HEK293 (cell line): ENCODE measurements at regions not wholly inside any gene's neighbourhood (a gene's known extent, or its start where the extent isn't known, plus 50 kb on each side); places are given as distances from the start of the nearest gene placed in this dataset.

Experiments
- CTCF ChIP-seq: fragments of 450-650 bp; formaldehyde crosslinking; IDR thresholded peaks from 2 replicates; pipeline ENCODE4 v1.5.1; 2016; ENCODE audit warnings: missing biosample characterization, missing genetic modification characterization
- KLF1 ChIP-seq: fragments of 450-650 bp; formaldehyde crosslinking; IDR thresholded peaks from 2 replicates; pipeline ENCODE4 v1.5.1; 2016; ENCODE audit warnings: missing biosample characterization, missing genetic modification characterization
- KLF9 ChIP-seq: fragments of 450-650 bp; formaldehyde crosslinking; IDR thresholded peaks from 2 replicates; pipeline ENCODE4 v1.5.1; 2016; ENCODE audit warnings: missing biosample characterization, missing genetic modification characterization, low read depth
- MYNN ChIP-seq: fragments of 450-650 bp; formaldehyde crosslinking; IDR thresholded peaks from 2 replicates; pipeline ENCODE4 v1.5.1; 2016; ENCODE audit warnings: missing biosample characterization, missing genetic modification characterization, borderline replicate concordance
- PATZ1 ChIP-seq: fragments of 450-650 bp; formaldehyde crosslinking; IDR thresholded peaks from 2 replicates; pipeline ENCODE4 v1.5.1; 2016; ENCODE audit warnings: missing biosample characterization, missing genetic modification characterization
- ZNF184 ChIP-seq: fragments of 450-650 bp; IDR thresholded peaks from 2 replicates; pipeline ENCODE4 v1.5.1; 2018; ENCODE audit warnings: missing biosample characterization, mild to moderate bottlenecking, missing genetic modification characterization
- ZNF24 ChIP-seq: fragments of 450-650 bp; formaldehyde crosslinking; IDR thresholded peaks from 2 replicates; pipeline ENCODE4 v1.5.1; 2016; ENCODE audit warnings: missing biosample characterization, missing genetic modification characterization
- ZNF398 ChIP-seq: fragments of 450-650 bp; formaldehyde crosslinking; IDR thresholded peaks from 2 replicates; pipeline ENCODE4 v1.5.1; 2017; ENCODE audit warnings: missing biosample characterization, missing genetic modification characterization
- ZNF433 ChIP-seq: fragments of 450-650 bp; formaldehyde crosslinking; IDR thresholded peaks from 2 replicates; pipeline ENCODE4 v1.5.1; 2016; ENCODE audit warnings: missing biosample characterization, missing genetic modification characterization, low read depth
- ZNF48 ChIP-seq: fragments of 450-650 bp; formaldehyde crosslinking; IDR thresholded peaks from 2 replicates; pipeline ENCODE4 v1.5.1; 2016; ENCODE audit warnings: missing biosample characterization, missing genetic modification characterization
- ZNF580 ChIP-seq: fragments of 450-650 bp; formaldehyde crosslinking; IDR thresholded peaks from 2 replicates; pipeline ENCODE4 v1.5.1; 2016; ENCODE audit warnings: missing biosample characterization, missing genetic modification characterization
- ZNF76 ChIP-seq: fragments of 450-650 bp; formaldehyde crosslinking; IDR thresholded peaks from 2 replicates; pipeline ENCODE4; 2016; ENCODE audit warnings: low read depth, missing biosample characterization, missing genetic modification characterization, borderline replicate concordance
- ZNF785 ChIP-seq: fragments of 450-650 bp; formaldehyde crosslinking; IDR thresholded peaks from 2 replicates; pipeline ENCODE4 v1.5.1; 2016; ENCODE audit warnings: missing biosample characterization, missing genetic modification characterization
- ZSCAN18 ChIP-seq: fragments of 450-650 bp; formaldehyde crosslinking; IDR thresholded peaks from 2 replicates; pipeline ENCODE4 v1.5.1; 2016; ENCODE audit warnings: missing biosample characterization, missing genetic modification characterization

- TF ChIP-seq KLF1 (tag by site-specific recombination) = no peak
- TF ChIP-seq ZNF24 (tag by site-specific recombination) = no peak
- no peak for TF ChIP-seq ZSCAN18 (tag by site-specific recombination)
- no peak for TF ChIP-seq ZNF184
- TF ChIP-seq ZNF580 = no peak
- no peak for TF ChIP-seq CTCF (tag by site-specific recombination)
- TF ChIP-seq KLF9 (tag by site-specific recombination) = no peak
- no peak for TF ChIP-seq ZNF785 (tag by site-specific recombination)
- TF ChIP-seq ZNF76 = no peak
- TF ChIP-seq MYNN (tag by site-specific recombination) = no peak
- TF ChIP-seq ZNF433 = no peak
- TF ChIP-seq ZNF398 (tag by site-specific recombination) = no peak
- TF ChIP-seq ZNF48 = no peak
- no peak for TF ChIP-seq PATZ1 (tag by site-specific recombination)
These were observed 473.3 kb downstream of the LPIN1 start for GRCh38 chr2:12219761-12220160.
